ENCODE measurements at regions not wholly inside any gene's neighbourhood (a gene's known extent, or its start where the extent isn't known, plus 50 kb on each side); places are given as distances from the start of the nearest gene placed in this dataset.
A peak's percentile ranks its signal among the peaks of the same experiment; 100 is the strongest.
"Not testable (repeated sequence)": the region's sequence is repeated elsewhere in the genome, so short reads cannot be mapped to it uniquely, and the experiment has no call there.

DNA sequence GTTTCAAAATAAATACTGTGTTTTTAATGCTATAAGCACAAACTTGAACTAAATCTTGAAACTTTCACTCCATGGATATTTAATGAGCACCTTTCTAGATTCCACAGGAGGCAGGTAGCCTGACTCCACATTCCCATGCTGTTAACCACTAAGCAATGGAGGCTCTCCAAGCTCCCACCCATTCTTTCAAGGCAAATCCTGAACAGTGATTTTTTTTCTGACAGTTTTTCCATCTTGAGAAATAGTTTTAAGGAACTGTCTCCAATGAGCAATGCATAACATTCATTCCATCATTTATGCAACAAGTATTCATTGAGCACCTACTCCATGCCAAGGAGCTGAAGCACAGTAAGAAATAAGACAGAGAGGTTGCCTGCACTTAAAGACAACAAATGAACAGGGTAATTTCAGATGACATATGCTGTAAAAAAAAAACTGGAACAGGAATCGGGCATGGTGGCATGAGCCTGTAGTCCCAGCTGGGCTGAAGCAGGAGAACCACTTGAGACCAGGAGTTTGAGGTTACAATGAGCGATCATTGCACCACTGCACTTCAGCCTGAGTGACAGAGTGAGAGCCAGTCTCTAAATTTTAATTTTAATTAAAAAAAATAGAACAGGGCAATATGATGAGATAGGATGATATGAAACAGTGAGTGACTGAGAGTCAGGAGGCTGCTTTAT, 102.3 kb upstream of the CPSF6 start:
- DNase-seq: no peak

- DNase-seq: no peak
These were observed 98.3 kb upstream of the CPSF6 start for GRCh38 chr12:69141074-69141473.

- DNase-seq: no peak
These were observed 90.1 kb upstream of the CPSF6 start for GRCh38 chr12:69149270-69149669.

- no peak for DNase-seq
These were observed 89.1 kb upstream of the CPSF6 start for GRCh38 chr12:69150083-69150795.

GRCh38 chr12:69150796-69151127, 88.6 kb upstream of the CPSF6 start:
- DNase-seq: no peak

GRCh38 chr12:69151254-69151764, 88.1 kb upstream of the CPSF6 start:
- DNase-seq: peak; percentile 59 to 71

GRCh38 chr12:69154585-69155363, 84.6 kb upstream of the CPSF6 start:
- peak; percentile 38 to 41 for DNase-seq

- DNase-seq: peak; percentile 67 to 78
These were observed 82.2 kb upstream of the CPSF6 start for GRCh38 chr12:69157023-69157655.

DNA sequence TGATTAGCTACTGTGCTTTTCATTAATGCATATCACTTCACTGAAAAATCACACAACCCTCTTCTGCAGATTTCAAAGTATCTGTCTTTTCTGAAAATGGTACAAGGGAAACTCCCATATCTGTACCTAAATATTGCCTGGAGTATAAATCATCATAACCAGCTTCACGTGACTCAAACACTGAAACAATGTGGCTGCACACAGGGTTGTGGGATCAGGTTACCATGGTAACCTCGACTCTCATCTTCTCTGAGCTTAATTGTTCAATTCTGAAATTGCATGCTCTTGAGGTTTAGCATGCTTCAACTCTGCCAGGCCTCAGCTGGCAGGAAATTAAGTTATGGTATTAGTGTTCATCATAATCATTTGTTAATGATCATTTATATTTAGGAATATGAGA, 77.5 kb upstream of the CPSF6 start:
- peak in 1 of 2 experiments; percentile 16 for DNase-seq

- DNase-seq: no peak
These were observed 75.5 kb upstream of the CPSF6 start for GRCh38 chr12:69163681-69164362.

DNA sequence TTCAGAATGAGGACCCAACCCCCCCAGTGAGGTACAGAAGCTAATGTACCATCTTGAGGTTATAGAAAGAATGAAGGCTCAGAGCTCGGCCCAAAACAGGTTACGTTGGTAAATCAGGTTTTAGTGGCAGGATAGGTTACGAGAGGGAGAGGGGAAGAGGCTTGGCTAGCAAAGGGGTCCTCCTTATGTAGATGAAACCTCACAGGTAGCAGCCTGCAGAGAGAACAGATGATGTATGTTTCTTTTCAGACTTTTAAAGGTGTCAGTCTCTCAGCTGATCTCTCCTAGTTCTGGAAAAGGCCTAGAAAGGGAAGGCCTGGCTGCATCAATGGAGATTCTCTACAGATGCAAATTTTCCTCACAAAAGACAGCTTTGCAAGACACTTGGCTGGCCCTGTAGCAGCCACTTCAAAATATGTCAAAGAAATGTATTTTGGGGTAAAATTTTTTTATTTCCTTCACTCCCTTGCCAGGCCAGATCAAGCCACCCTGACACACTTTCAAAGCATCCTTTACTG, 71.7 kb upstream of the CPSF6 start:
- no peak for DNase-seq

DNA sequence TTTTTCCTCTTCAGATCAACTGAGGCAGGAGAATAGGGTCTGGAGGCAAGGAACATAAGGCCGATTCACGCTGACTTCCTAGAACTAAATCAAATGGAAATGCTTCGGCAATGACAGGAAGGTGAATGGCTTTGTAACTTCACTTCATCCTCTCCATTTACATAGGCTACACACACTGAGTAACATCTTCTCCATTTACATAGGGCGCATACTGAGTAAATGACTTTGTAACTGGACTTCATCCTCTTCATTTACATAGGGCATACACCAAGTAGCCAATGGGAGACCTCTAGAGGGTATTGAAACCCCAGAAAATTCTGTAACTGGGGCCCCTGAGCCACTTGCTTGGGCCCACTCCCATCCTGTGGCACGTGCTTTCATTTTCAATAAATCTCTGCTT, 71.0 kb upstream of the CPSF6 start:
- no peak for DNase-seq

DNA sequence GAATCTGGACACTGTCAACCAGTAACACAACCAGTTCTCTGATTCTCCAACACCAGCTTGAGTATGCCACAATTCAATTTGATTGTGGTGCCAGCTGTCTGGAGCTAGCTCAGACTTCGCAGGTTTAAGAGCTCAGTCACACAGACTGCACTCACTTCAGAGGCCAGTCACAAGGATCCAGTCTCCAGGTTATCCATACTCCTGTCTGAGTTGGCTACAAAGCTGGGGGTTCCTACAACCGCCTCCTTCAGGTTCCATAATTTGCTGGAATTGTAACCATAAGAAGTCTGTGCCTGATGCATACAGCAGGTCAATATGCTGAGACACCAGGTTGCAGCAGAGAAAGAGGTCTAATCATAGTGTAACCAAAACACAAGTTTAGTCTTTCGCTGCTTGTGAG, 70.5 kb upstream of the CPSF6 start:
- DNase-seq: peak in 1 of 2 experiments; percentile 54

DNA sequence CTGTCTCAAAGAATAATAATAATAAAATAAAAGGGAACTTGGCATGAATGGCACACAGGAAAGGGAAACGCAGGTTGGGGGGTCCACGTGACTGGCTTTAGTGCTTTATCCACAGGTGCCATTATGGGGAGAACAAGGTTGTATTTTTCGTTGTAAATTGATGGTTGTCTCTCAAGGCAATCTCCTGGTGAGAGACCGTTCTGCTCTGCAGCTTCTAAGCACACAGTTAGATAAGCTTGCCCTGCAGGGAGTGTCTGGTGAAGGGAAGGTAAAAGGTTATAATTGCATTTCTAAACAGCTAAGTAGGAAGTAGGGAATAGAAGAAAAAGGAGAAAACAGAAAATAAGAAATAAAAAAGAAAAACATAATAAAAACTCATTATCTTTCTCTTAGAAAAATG, 69.1 kb upstream of the CPSF6 start:
- DNase-seq: no peak

DNA sequence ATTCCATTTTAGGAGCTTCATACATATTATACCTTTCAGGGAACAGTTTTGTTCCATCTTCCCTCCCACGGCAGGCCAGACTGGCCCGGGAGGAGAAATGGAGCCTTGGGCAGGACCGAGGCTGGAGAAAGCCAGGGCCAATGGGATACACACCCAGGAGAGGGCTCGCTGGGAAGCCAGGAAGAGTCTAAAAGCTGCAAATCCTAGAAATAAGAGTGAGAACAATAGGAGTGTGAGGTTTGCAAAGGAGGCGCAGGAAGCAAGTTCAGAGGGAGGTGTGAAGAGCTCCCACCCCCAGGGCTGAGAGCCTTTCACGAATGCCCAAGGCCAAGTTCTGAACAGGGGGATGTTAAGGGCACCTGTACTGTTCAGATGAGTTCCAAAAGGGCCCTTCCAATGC, 67.5 kb upstream of the CPSF6 start:
- DNase-seq: no peak

- no peak for DNase-seq
These were observed 66.9 kb upstream of the CPSF6 start for GRCh38 chr12:69172491-69172890.

- no peak for DNase-seq
These were observed 66.0 kb upstream of the CPSF6 start for GRCh38 chr12:69173368-69173767.

GRCh38 chr12:69179786-69180185, 59.6 kb upstream of the CPSF6 start:
- DNase-seq: no peak

DNA sequence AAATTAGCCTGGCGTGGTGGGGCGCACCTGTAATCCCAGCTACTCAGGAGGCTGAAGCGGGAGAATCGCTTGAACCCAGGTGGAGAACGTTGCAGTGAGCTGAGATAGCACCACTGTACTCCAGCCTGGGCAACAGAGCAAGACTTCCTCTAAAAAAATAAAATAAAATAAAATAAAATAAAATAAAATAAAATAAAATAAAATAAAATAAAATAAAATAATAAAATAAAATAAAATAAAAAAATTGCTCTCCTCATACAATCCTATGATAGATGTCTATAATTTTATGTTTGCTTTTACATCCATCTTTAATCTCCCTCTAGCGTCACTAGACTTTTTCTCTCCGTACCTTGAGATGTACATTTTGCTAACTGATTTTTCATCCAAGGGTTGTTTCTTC, 51.8 kb upstream of the CPSF6 start:
- DNase-seq: not testable (repeated sequence)

DNA sequence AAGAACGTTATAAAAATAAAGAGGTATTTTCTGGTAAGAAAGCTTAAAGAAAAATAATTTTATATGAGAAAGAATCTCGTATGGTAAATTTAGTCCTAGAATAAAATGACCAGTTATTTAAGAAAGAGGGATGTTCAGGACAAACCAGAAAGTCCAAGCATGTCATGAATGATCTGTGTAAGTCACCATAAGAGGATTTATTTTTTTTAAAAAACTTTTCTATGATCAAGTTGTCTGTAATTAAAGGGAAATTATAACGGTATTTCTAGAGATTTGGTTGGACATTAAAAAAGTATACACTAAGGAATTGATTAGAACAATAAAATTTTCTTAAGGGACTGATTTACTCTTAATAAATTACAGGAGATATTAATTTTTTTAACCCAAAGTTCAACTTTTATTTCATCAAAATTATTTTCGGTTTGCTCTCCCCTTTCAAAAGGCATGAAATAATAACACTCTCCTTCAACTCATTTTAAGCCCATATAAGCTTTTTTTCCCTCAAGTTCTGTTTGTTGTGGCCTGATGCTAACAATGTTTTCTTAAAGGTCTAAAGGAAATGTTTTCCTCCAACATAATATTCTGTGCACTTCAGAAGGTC, 49.9 kb upstream of the CPSF6 start:
- DNase-seq: no peak
